Spleen (tissue), 11 donors: ENCODE measurements at regions not wholly inside any gene's neighbourhood (a gene's known extent, or its start where the extent isn't known, plus 50 kb on each side); places are given as distances from the start of the nearest gene placed in this dataset.

Experiments
- DNase-seq: peaks from one replicate; pipeline ENCODE4 v3.0.0-alpha.2; 2020
- H3K27ac ChIP-seq, 8 donors: fragments of 200-600 bp; sonication (generic) in 7 of 8; 1 replicate in 4 of 8; 2 replicates in 4 of 8; pipeline versions ENCODE4 v1.5.0 to v1.8.0; 2016 to 2021; ENCODE audit warnings: inconsistent platforms in 4 of 8, mild to moderate bottlenecking in 4 of 8, moderate library complexity in 1 of 8
- H3K27me3 ChIP-seq, 7 donors: fragments of 200-600 bp; sonication (generic) in 6 of 7; replicated peaks in 1 of 7; 1 replicate in 4 of 7; 2 replicates in 3 of 7; pipeline versions ENCODE4 v1.5.0 to v1.8.0; 2016 to 2021; ENCODE audit warnings: inconsistent platforms in 3 of 7, mild to moderate bottlenecking in 1 of 7
- H3K36me3 ChIP-seq, 6 donors: fragments of 200-600 bp; sonication (generic) in 5 of 6; 1 replicate in 4 of 6; 2 replicates in 2 of 6; pipeline versions ENCODE4 v1.5.0 to v1.8.0; 2016 to 2021; ENCODE audit warnings: inconsistent platforms in 2 of 6
- H3K4me1 ChIP-seq, 6 donors: fragments of 200-600 bp; sonication (generic) in 5 of 6; 1 replicate in 3 of 6; 2 replicates in 3 of 6; pipeline versions ENCODE4 v1.5.0 to v1.8.0; 2016 to 2021; ENCODE audit warnings: inconsistent platforms in 3 of 6
- H3K4me3 ChIP-seq, 8 donors: fragments of 200-600 bp; sonication (generic) in 7 of 8; 1 replicate in 4 of 8; 2 replicates in 4 of 8; pipeline versions ENCODE4 v1.5.0 to v1.8.0; 2016 to 2021; ENCODE audit warnings: inconsistent platforms in 4 of 8, mild to moderate bottlenecking in 4 of 8, moderate library complexity in 2 of 8
- H3K9me3 ChIP-seq, 8 donors: fragments of 200-600 bp; sonication (generic) in 7 of 8; 1 replicate in 4 of 8; 2 replicates in 4 of 8; pipeline versions ENCODE4 v1.5.0 to v1.8.0; 2016 to 2021; ENCODE audit warnings: inconsistent platforms in 4 of 8
- CTCF ChIP-seq, 11 experiments: fragments of 200-600 bp in 7 of 11; fragments of 450-650 bp in 4 of 11; sonication (generic) in 4 of 11; IDR thresholded peaks in 8 of 11; conservative IDR thresholded peaks in 3 of 11; 1 replicate in 7 of 11; 2 replicates in 4 of 11; pipeline versions ENCODE4 v1.4.0 to v1.8.0; 2016 to 2021; ENCODE audit warnings: antibody characterized with exemption in 11 of 11, inconsistent platforms in 4 of 11, mild to moderate bottlenecking in 1 of 11
- POLR2A ChIP-seq, 3 donors: fragments of 450-650 bp; IDR thresholded peaks; one replicate each; pipeline ENCODE4 v1.5.1; 2017; ENCODE audit warnings: antibody characterized with exemption in 3 of 3, mild to moderate bottlenecking in 1 of 3
- POLR2AphosphoS5 ChIP-seq, 3 donors: sonication (generic); formaldehyde crosslinking; IDR thresholded peaks; one replicate each; pipeline ENCODE4 v1.5.1; 2017; ENCODE audit warnings: antibody characterized with exemption in 3 of 3
- WGBS, 5 donors: extraction: QIAGEN DNeasy Blood & Tissue Kit in 3 of 5; methylation state at CpG; one replicate each; pipeline versions ENCODE4 v1.1.5 to v1.1.7; 2013 to 2018; 5-methylcytosine and 5-hydroxymethylcytosine counted together
- intact Hi-C: fragments of 100-400 bp; cut with DNase I; formaldehyde crosslinking; loops from one replicate; pipeline ENCODE4 v1.15.0; 2023; ENCODE audit warnings: low total_unique reads
- donor health status: healthy with polysubstance abuse.
- donor health status: DM: no; HTN: no; CAD: no; lungs with moderate emphysema.
- donor health status: DM: no; HTN: no; CAD: no.
- donor health status: Bipolar disorder and iron deficiency.
- donor health status: healthy.
- donor health status: DM: no; HTN: no; CAD: no.
- donor health status: DM: yes; HTN: yes; CAD: no.

- no peak overlapping the region for H3K4me3 ChIP-seq
- H3K4me1 ChIP-seq: no peaks in the 10 kb centered on the region
- H3K9me3 ChIP-seq: peaks cover 0 to 7% (median 2%) of the 10 kb centered on the region in 8 donors
- no peak overlapping the region for H3K27ac ChIP-seq
- no peaks in the 10 kb centered on the region for H3K36me3 ChIP-seq
- WGBS, 5 donors: 74 to 86% (median 82%) methylated on average over 2 of the region's 2 CpGs
- TF ChIP-seq CTCF (IDR thresholded peaks at IDR 0.05 in 8 of 11, conservative IDR thresholded peaks at IDR 0.05 in 3 of 11) (no peak), POLR2AphosphoS5 (IDR thresholded peaks at IDR 0.05) (no peak), POLR2A (IDR thresholded peaks at IDR 0.05) (no peak)
- intact Hi-C loops: no loop called here
- H3K27me3 ChIP-seq: no peaks in the 10 kb centered on the region
- DNase-seq: no peak
Measured at GRCh38 chr11:88035271-88035670, 140.0 kb downstream of the RAB38 start.

GRCh38 chr11:88017666-88018065 lies 157.6 kb downstream of the RAB38 start:
- Histone ChIP-seq H3K4me1 (no peaks in the 10 kb centered on the region), H3K4me3 (no peak overlapping the region), H3K27ac (no peak overlapping the region), H3K36me3 (no peaks in the 10 kb centered on the region), H3K27me3 (peaks cover 0 to 6% (median 0%) of the 10 kb centered on the region in 7 donors), H3K9me3 (no peaks in the 10 kb centered on the region)
- 51 to 72% (median 60%) methylated on average over 4 of the region's 4 CpGs for WGBS, 5 donors
- TF ChIP-seq CTCF (IDR thresholded peaks at IDR 0.05 in 8 of 11, conservative IDR thresholded peaks at IDR 0.05 in 3 of 11) (no peak), POLR2A (IDR thresholded peaks at IDR 0.05) (no peak), POLR2AphosphoS5 (IDR thresholded peaks at IDR 0.05) (no peak)
- intact Hi-C loops: no loop called here
- DNase-seq: no peak

GRCh38 chr11:88016392-88017170 lies 158.7 kb downstream of the RAB38 start:
- Histone ChIP-seq H3K27me3 (peaks cover 0 to 6% (median 0%) of the 10 kb centered on the region in 7 donors), H3K4me3 (no peak overlapping the region), H3K27ac (no peak overlapping the region), H3K9me3 (no peaks in the 10 kb centered on the region), H3K4me1 (no peaks in the 10 kb centered on the region), H3K36me3 (no peaks in the 10 kb centered on the region)
- intact Hi-C loops: no loop called here
- 32 to 41% (median 36%) methylated on average over 3 of the region's 3 CpGs for WGBS, 5 donors
- TF ChIP-seq POLR2A (IDR thresholded peaks at IDR 0.05): no peak
- peak; percentile 31 to 79 (median 66) for TF ChIP-seq CTCF (IDR thresholded peaks at IDR 0.05 in 8 of 11, conservative IDR thresholded peaks at IDR 0.05 in 3 of 11)
- DNase-seq: no peak

GRCh38 chr11:88015170-88015569 lies 160.1 kb downstream of the RAB38 start:
- TF ChIP-seq CTCF (IDR thresholded peaks at IDR 0.05 in 8 of 11, conservative IDR thresholded peaks at IDR 0.05 in 3 of 11): no peak
- no peak for TF ChIP-seq POLR2A (IDR thresholded peaks at IDR 0.05)
- TF ChIP-seq POLR2AphosphoS5 (IDR thresholded peaks at IDR 0.05): no peak
- no peak for DNase-seq
- H3K27me3 ChIP-seq: peaks cover 0 to 6% (median 0%) of the 10 kb centered on the region in 7 donors
- H3K36me3 ChIP-seq: no peaks in the 10 kb centered on the region
- no peaks in the 10 kb centered on the region for H3K4me1 ChIP-seq
- no peak overlapping the region for H3K27ac ChIP-seq
- intact Hi-C loops: no loop called here
- no peak overlapping the region for H3K4me3 ChIP-seq
- WGBS, 5 donors: 68 to 81% (median 75%) methylated on average over 2 of the region's 2 CpGs
- no peaks in the 10 kb centered on the region for H3K9me3 ChIP-seq
